ENCODE measurements at regions not wholly inside any gene's neighbourhood (a gene's known extent, or its start where the extent isn't known, plus 50 kb on each side); places are given as distances from the start of the nearest gene placed in this dataset.

DNA sequence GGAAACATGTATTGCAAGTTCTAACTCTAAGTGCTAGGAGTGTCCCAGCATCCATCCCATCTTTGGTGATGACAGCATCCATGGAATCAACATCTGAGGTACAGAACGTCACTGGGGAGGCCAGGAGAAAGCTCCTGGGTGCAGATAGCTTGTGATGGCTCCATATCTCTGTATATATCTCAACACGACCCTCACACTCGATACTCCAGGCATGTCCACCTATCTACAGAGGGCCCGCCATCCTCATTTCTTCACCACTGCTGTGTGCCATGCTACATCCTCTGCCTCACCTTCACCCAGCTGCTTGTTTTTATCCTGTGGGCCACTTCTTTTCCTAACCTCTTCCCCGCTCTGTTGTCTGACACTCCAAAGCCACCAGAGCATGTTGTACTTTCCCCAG lies 100.4 kb upstream of the SERP2 start (continued):
- TF ChIP-seq ARNT2 (CRISPR knock-in tag; IDR thresholded peaks at IDR 0.05; ENCODE audit: low read depth): no peak

DNA sequence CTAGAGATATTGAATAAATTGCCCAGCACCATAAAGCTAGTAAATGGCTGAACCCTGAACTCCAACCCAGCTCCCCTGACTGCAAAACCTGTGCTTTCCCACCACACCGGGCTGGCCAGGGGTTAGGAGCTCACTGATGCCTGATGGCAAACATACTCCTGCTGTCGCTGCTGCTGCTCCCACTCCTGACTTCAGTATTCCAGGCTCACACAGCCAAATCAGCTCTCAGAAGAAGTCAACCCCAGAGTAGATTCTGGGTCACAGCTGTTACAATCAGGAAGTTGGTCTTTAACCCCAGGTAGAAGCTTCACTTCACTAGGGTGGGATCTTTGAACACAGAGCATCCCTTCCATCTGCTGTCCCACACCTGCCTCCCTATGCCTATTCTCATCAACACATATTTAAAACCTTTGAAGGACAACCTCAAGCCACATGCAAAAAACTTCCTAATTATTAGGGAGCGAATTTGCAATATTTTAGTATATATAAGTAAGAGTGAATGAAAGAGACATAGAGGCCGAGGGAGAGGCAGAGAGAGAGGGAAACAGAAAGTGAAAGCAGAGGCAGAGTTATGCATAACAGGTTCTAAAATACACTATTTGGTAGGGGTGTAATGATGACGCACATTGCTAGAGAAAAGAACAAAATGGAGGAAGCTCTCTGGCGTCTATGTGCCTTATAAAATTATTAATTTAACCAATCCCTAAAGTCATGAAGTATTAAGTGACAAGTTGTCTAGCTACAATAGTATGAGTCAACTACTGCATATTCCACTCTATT lies 99.4 kb upstream of the SERP2 start:
- intact Hi-C loops (cut with micrococcal nuclease; ENCODE audit: unreplicated experiment) (no loop called here), in situ Hi-C loops (cut with HindIII; ENCODE audit: extremely low pct_ligation_motif_present, low pct_unique_long_range_greater_than_20kb) (no loop called here)
- no peak overlapping the region for H3K27ac ChIP-seq (ENCODE audit: extremely low read length, insufficient read depth, low read length)
- no peaks in the 10 kb centered on the region for H3K9me3 ChIP-seq (ENCODE audit: low read length)
- 7% methylated on average over 5 of the region's 6 CpGs for WGBS (ENCODE audit: low lambda C conversion rate)
- no peak overlapping the region for H2AFZ ChIP-seq (ENCODE audit: low read length)
- H3K9ac ChIP-seq (ENCODE audit: insufficient read depth, low read depth, low read length): no peak overlapping the region
- TF ChIP-seq, protein P1, sequence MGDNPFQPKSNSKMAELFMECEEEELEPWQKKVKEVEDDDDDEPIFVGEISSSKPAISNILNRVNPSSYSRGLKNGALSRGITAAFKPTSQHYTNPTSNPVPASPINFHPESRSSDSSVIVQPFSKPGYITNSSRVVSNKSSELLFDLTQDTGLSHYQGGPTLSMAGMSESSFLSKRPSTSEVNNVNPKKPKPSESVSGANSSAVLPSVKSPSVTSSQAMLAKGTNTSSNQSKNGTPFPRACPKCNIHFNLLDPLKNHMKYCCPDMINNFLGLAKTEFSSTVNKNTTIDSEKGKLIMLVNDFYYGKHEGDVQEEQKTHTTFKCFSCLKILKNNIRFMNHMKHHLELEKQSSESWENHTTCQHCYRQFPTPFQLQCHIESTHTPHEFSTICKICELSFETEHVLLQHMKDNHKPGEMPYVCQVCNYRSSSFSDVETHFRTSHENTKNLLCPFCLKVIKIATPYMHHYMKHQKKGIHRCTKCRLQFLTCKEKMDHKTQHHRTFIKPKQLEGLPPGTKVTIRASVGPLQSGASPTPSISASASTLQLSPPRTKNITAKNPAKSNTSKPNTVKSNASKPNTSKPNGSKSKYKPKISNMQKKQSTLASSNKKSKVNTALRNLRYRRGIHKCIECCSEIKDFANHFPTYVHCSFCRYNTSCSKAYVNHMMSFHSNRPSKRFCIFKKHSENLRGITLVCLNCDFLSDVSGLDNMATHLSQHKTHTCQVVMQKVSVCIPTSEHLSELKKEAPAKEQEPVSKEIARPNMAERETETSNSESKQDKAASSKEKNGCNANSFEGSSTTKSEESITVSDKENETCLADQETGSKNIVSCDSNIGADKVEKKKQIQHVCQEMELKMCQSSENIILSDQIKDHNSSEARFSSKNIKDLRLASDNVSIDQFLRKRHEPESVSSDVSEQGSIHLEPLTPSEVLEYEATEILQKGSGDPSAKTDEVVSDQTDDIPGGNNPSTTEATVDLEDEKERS (CRISPR knock-in tag; IDR thresholded peaks at IDR 0.05): no peak
- no peak for TF ChIP-seq HCFC1 (IDR thresholded peaks at IDR 0.05; ENCODE audit: low read depth, low read length)
- TF ChIP-seq ZNF101 (CRISPR knock-in tag; IDR thresholded peaks at IDR 0.05; ENCODE audit: borderline replicate concordance, low read depth): no peak
- TF ChIP-seq, protein P2, sequence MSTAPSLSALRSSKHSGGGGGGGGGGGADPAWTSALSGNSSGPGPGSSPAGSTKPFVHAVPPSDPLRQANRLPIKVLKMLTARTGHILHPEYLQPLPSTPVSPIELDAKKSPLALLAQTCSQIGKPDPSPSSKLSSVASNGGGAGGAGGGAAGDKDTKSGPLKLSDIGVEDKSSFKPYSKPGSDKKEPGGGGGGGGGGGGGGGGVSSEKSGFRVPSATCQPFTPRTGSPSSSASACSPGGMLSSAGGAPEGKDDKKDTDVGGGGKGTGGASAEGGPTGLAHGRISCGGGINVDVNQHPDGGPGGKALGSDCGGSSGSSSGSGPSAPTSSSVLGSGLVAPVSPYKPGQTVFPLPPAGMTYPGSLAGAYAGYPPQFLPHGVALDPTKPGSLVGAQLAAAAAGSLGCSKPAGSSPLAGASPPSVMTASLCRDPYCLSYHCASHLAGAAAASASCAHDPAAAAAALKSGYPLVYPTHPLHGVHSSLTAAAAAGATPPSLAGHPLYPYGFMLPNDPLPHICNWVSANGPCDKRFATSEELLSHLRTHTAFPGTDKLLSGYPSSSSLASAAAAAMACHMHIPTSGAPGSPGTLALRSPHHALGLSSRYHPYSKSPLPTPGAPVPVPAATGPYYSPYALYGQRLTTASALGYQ (CRISPR knock-in tag; IDR thresholded peaks at IDR 0.05): no peak
- TF ChIP-seq HDAC6 (IDR thresholded peaks at IDR 0.05; ENCODE audit: low read depth, low read length): no peak
- no peak for TF ChIP-seq ZFP62 (CRISPR knock-in tag; IDR thresholded peaks at IDR 0.05)
- TF ChIP-seq NFKB2 (CRISPR knock-in tag; IDR thresholded peaks at IDR 0.05; ENCODE audit: borderline replicate concordance): no peak
- no peak for TF ChIP-seq ZNF225 (CRISPR knock-in tag; IDR thresholded peaks at IDR 0.05)
- TF ChIP-seq, protein P3, sequence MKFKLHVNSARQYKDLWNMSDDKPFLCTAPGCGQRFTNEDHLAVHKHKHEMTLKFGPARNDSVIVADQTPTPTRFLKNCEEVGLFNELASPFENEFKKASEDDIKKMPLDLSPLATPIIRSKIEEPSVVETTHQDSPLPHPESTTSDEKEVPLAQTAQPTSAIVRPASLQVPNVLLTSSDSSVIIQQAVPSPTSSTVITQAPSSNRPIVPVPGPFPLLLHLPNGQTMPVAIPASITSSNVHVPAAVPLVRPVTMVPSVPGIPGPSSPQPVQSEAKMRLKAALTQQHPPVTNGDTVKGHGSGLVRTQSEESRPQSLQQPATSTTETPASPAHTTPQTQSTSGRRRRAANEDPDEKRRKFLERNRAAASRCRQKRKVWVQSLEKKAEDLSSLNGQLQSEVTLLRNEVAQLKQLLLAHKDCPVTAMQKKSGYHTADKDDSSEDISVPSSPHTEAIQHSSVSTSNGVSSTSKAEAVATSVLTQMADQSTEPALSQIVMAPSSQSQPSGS (CRISPR knock-in tag; IDR thresholded peaks at IDR 0.05): no peak
- TF ChIP-seq ZNF607 (CRISPR knock-in tag; IDR thresholded peaks at IDR 0.05; ENCODE audit: borderline replicate concordance): no peak
- peak overlapping the region; percentile 41 for H3K4me2 ChIP-seq (ENCODE audit: low read depth, low read length)
- H3K79me2 ChIP-seq (ENCODE audit: insufficient read depth, low read length): no peaks in the 10 kb centered on the region
- CTCF ChIA-PET (ENCODE audit: low intra/inter-chr PET ratio, low total read pairs): no interaction called here
- FAIRE-seq (no peak), ATAC-seq (no peak), DNase-seq (ENCODE audit: low spot score) (no peak)
- no peaks in the 10 kb centered on the region for H3K36me3 ChIP-seq (replicated peaks in 1 of 2; ENCODE audit: control insufficient read depth in 1 of 2, insufficient read depth in 2 of 2, low read length in 2 of 2)
- BruUV-seq (replicated peaks): no TSS peak
- H3K4me3 ChIP-seq (replicated peaks in 1 of 3; ENCODE audit: insufficient read depth in 1 of 3, low read depth in 2 of 3, low read length in 3 of 3): no peak overlapping the region; a peak in 1 of 6 replicates
- POLR2A ChIA-PET: interaction anchor here (1.0 to 1.2 kb wide), 2 partner anchors 161 to 163 kb away, joined by 3 to 5 read pairs; no protein-coding TSS in a partner anchor
- H3K4me1 ChIP-seq (ENCODE audit: insufficient read depth, low read length): peaks cover 30% of the 10 kb centered on the region; the same call in 1 of the 2 replicates
- H4K20me1 ChIP-seq (ENCODE audit: insufficient read depth, low read length): no peaks in the 10 kb centered on the region
- no peaks in the 10 kb centered on the region for H3K27me3 ChIP-seq (ENCODE audit: control insufficient read depth in 1 of 2, insufficient read depth in 2 of 2, low read length in 2 of 2)
